ENCODE measurements at regions not wholly inside any gene's neighbourhood (a gene's known extent, or its start where the extent isn't known, plus 50 kb on each side); places are given as distances from the start of the nearest gene placed in this dataset.

DNA sequence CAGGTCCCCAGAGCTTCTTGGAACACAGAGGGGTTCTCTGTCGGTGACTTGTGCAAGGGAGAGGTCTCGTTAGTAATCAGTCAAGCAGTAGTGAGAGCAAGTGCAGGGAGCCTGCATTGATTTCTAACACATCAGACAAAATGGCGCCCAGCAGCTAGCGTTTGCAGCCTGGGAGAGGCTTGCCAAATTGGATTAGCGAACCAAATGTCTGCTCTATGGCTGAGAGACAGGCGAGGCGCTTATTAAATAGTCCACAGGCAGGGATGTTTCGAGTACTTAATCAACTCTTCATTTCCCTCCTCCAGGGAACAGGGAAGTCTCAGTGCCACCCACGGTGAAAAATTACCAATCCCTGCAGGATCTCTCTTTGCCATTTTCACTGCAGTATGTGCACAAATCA, 131.4 kb upstream of the SHB start:
- no peak for TF ChIP-seq CTCF (conservative IDR thresholded peaks at IDR 0.05; ENCODE audit: low read depth, low read length)
- DNase-seq (ENCODE audit: low read depth): no peak
- no peak overlapping the region for H3K4me3 ChIP-seq (ENCODE audit: low read depth, low read length)

GRCh38 chr9:38198140-38198539, 129.1 kb upstream of the SHB start:
- no peak for DNase-seq (ENCODE audit: low read depth)
- H3K4me3 ChIP-seq (ENCODE audit: low read depth, low read length): no peak overlapping the region
- TF ChIP-seq CTCF (conservative IDR thresholded peaks at IDR 0.05; ENCODE audit: low read depth, low read length): no peak

GRCh38 chr9:38196714-38197113, 127.7 kb upstream of the SHB start:
- no peak for TF ChIP-seq CTCF (conservative IDR thresholded peaks at IDR 0.05; ENCODE audit: low read depth, low read length)
- DNase-seq (ENCODE audit: low read depth): no peak
- H3K4me3 ChIP-seq (ENCODE audit: low read depth, low read length): no peak overlapping the region

- DNase-seq (ENCODE audit: low read depth): peak; percentile 53
- H3K4me3 ChIP-seq (ENCODE audit: low read depth, low read length): no peak overlapping the region
- TF ChIP-seq CTCF (conservative IDR thresholded peaks at IDR 0.05; ENCODE audit: low read depth, low read length): no peak
Measured at GRCh38 chr9:38195737-38196161, 126.7 kb upstream of the SHB start.

- H3K4me3 ChIP-seq (ENCODE audit: low read depth, low read length): no peak overlapping the region
- DNase-seq (ENCODE audit: low read depth): no peak
- no peak for TF ChIP-seq CTCF (conservative IDR thresholded peaks at IDR 0.05; ENCODE audit: low read depth, low read length)
Measured at GRCh38 chr9:38194870-38195269, 125.8 kb upstream of the SHB start.

DNA sequence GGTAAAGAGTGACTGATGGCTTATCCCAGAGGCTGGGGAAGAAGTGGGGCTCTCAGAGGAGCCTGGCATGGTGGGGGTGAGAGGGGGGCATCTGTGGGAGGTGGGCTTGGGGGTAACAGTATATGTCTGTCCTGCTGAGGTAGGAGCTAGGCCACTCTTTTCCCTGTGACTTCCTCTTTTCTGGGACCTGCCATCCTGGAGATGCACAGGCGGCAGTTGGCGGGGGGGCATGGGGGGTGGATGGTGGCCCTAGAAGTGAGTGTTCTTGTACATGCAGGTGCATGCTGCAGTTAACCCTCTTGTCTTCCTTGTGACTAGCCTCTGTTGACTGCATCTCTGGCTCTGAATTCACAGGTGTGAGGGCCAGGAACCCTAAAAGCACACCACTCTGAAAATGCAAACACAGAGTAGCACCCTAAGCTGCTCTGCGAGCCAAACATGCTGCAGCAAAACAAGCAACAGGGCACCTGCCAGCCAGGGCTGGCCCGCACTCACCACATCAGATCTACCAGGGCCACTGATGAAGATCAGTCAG, 123.8 kb upstream of the SHB start:
- no peak for DNase-seq (ENCODE audit: low read depth)
- TF ChIP-seq CTCF (conservative IDR thresholded peaks at IDR 0.05; ENCODE audit: low read depth, low read length): no peak

DNA sequence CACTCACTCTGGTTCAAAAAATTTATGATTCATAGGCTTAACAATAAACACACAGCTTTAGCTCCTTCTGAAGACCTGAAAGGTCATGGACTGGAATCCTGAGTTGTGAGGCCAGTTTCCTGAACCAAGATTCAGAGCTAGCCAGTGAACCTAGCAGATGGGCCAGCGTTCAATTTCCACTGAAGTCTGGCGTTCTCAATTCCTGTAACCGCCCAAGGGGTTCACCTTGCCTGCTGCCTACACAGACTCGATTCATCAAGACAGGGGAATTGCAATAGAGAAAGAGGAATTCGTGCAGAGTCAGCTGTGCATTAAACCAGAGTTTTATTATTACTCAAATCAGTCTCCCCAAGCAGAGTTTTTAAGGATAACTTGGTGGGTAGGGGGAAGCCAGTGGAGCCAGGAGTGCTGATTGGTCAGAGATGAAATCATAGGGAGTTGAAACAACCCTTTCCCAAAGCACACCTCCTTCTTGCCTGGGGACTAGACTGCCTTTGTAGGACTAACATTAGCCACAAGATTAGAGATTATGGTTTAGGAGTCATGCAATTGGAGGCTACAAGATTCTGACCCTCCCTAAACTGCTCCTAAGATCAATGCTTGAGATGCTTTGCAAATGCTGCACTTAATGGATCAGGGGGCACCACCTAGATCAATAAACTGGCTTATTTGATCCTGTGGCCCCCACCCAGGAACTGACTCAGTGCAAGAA, 117.5 kb upstream of the SHB start:
- no peak overlapping the region for H3K4me3 ChIP-seq (ENCODE audit: low read depth, low read length)
- DNase-seq (ENCODE audit: low read depth): peak; percentile 72
- TF ChIP-seq CTCF (conservative IDR thresholded peaks at IDR 0.05; ENCODE audit: low read depth, low read length): no peak

More for the DNA sequence above, 123.8 kb upstream of the SHB start:
- H3K4me3 ChIP-seq (ENCODE audit: low read depth, low read length): no peak overlapping the region

Measured in choroid plexus epithelial cell (primary cell).